Endothelial cell of umbilical vein (primary cell): ENCODE measurements at regions not wholly inside any gene's neighbourhood (a gene's known extent, or its start where the extent isn't known, plus 50 kb on each side); places are given as distances from the start of the nearest gene placed in this dataset.

Source experiments
- BruUV-seq: library from RNA; stranded (reverse); fragments of 400-500 nt; replicated peaks from 2 replicates; lab custom pipeline; 2021; lab: Mats Ljungman, UMichigan
- CTCF ChIA-PET: fragments of 300-600, 350-600 bp; sonication (Branson Sonifier 250); formaldehyde crosslinking; loops from one replicate; lab custom pipeline; 2021; ENCODE audit warnings: antibody characterized with exemption, inconsistent platforms; lab: Charles Lee
- POLR2A ChIA-PET: fragments of 300-600, 350-600 bp; sonication (Branson Sonifier 250); formaldehyde crosslinking; loops from one replicate; lab custom pipeline; 2021; ENCODE audit warnings: antibody characterized with exemption, inconsistent platforms; lab: Charles Lee
- DNase-seq: peaks from one replicate; pipeline ENCODE4 v3.0.0-alpha.2; 2011; ENCODE audit warnings: low read depth, low spot score
- FAIRE-seq: peaks from 2 replicates; lab custom pipeline; 2011; peaks lifted over from hg19 to GRCh38; lab: Jason Lieb, UNC
- H2AFZ ChIP-seq: 2 replicates; pipeline ENCODE4 v1.6.0; 2012; ENCODE audit warnings: low read depth, low read length, control low read depth, inconsistent platforms
- H3K27ac ChIP-seq: 2 replicates; pipeline ENCODE4 v1.5.1; 2011; ENCODE audit warnings: low read depth, mild to moderate bottlenecking, control low read depth, low read length, moderate library complexity; ENCODE audit not compliant: insufficient read depth
- H3K27me3 ChIP-seq, 2 experiments: 2 replicates each; pipeline versions ENCODE4 v1.6.0 to v1.6.1; 2011; ENCODE audit warnings: low read length in 2 of 2, mixed read lengths in 1 of 2; ENCODE audit not compliant: control insufficient read depth in 2 of 2, insufficient read depth in 2 of 2
- H3K36me3 ChIP-seq, 2 experiments: 2 replicates in 1 of 2; 3 replicates in 1 of 2; pipeline ENCODE4 v1.5.1; 2011; ENCODE audit warnings: low read length in 2 of 2, mild to moderate bottlenecking in 1 of 2, moderate library complexity in 1 of 2; ENCODE audit not compliant: control insufficient read depth in 2 of 2, insufficient read depth in 2 of 2; ENCODE audit errors: extremely low read depth in 1 of 2
- H3K4me1 ChIP-seq: 3 replicates; pipeline ENCODE4 v1.5.1; 2011; ENCODE audit warnings: mild to moderate bottlenecking, low read length; ENCODE audit not compliant: control insufficient read depth, insufficient read depth; ENCODE audit errors: extremely low read depth
- H3K4me2 ChIP-seq: 2 replicates; pipeline ENCODE4 v1.6.1; 2011; ENCODE audit warnings: low read length, control low read depth, mixed read lengths; ENCODE audit not compliant: insufficient read depth
- H3K4me3 ChIP-seq, 3 experiments: fragments of 200-600 bp in 1 of 3; sonication (generic), shearing (Covaris generic) in 1 of 3; replicated peaks in 1 of 3; 2 replicates each; pipeline ENCODE4 v1.5.1; 2011 to 2016; ENCODE audit warnings: control low read depth in 3 of 3, low read length in 3 of 3, mild to moderate bottlenecking in 2 of 3, inconsistent platforms in 1 of 3, low read depth in 1 of 3, moderate library complexity in 1 of 3; ENCODE audit not compliant: insufficient read depth in 1 of 3
- H3K79me2 ChIP-seq: 2 replicates; pipeline ENCODE4 v1.6.0; 2012; ENCODE audit warnings: low read length, inconsistent platforms; ENCODE audit not compliant: control insufficient read depth, insufficient read depth
- H3K9ac ChIP-seq: replicated peaks from 2 replicates; pipeline ENCODE3; 2011; ENCODE audit warnings: low read length, control low read depth; ENCODE audit not compliant: insufficient read depth; ENCODE audit errors: extremely low read depth
- H3K9me1 ChIP-seq: replicated peaks from 3 replicates; pipeline ENCODE4 v1.6.0; 2011; ENCODE audit warnings: mild to moderate bottlenecking, low read length; ENCODE audit not compliant: control insufficient read depth, insufficient read depth; ENCODE audit errors: extremely low read depth
- H3K9me3 ChIP-seq: replicated peaks from 2 replicates; pipeline ENCODE4 v1.5.1; 2012; ENCODE audit warnings: low read length, inconsistent platforms; ENCODE audit not compliant: control insufficient read depth, insufficient read depth
- H4K20me1 ChIP-seq: replicated peaks from 2 replicates; pipeline ENCODE3; 2011; ENCODE audit warnings: mild to moderate bottlenecking, low read length; ENCODE audit not compliant: control insufficient read depth, insufficient read depth; ENCODE audit errors: extremely low read depth
- EZH2 ChIP-seq: IDR thresholded peaks from 2 replicates; pipeline ENCODE4 v1.6.1; 2012; ENCODE audit warnings: borderline replicate concordance, low read depth, mild to moderate bottlenecking, moderate library complexity, low read length, inconsistent platforms; ENCODE audit not compliant: severe bottlenecking
- FOS ChIP-seq: IDR thresholded peaks from 2 replicates; pipeline ENCODE4 v1.6.1; 2011; ENCODE audit warnings: mild to moderate bottlenecking, low read length, moderate library complexity, borderline replicate concordance; ENCODE audit not compliant: insufficient read depth
- GATA2 ChIP-seq: IDR thresholded peaks from 2 replicates; pipeline ENCODE4 v1.7.0; 2011; ENCODE audit warnings: low read depth, mild to moderate bottlenecking, moderate library complexity, mixed read lengths, low read length; ENCODE audit not compliant: insufficient read length, insufficient read depth
- JUN ChIP-seq: IDR thresholded peaks from 2 replicates; pipeline ENCODE4 v1.6.1; 2011; ENCODE audit warnings: borderline replicate concordance, low read depth; ENCODE audit not compliant: insufficient read length, insufficient read depth
- MYC ChIP-seq: IDR thresholded peaks from one replicate; pipeline ENCODE4 v1.6.1; 2011; ENCODE audit warnings: mild to moderate bottlenecking, low read depth, low read length
- POLR2A ChIP-seq: IDR thresholded peaks from 2 replicates; pipeline ENCODE4 v1.6.1; 2012; ENCODE audit warnings: low read depth, mild to moderate bottlenecking, control low read depth, low read length
- POLR2AphosphoS5 ChIP-seq: IDR thresholded peaks from 2 replicates; pipeline ENCODE4 v1.6.1; 2012; ENCODE audit warnings: low read depth, mild to moderate bottlenecking, control low read depth, low read length, moderate library complexity; ENCODE audit not compliant: insufficient read depth
- dilution Hi-C: fragments of 300-500 bp; cut with MboI; formaldehyde crosslinking; loops from one replicate; pipeline ENCODE4 v1.15.0; 2019; ENCODE audit warnings: low sequenced_read_pairs; ENCODE audit not compliant: extremely low pct_ligation_motif_present
- intact Hi-C: fragments of 100-400 bp; cut with micrococcal nuclease; formaldehyde crosslinking; loops from one replicate; pipeline ENCODE4 v1.10.0; 2022
- TF ChIP-seq, protein P1 (sequence below): IDR thresholded peaks from 2 replicates; pipeline ENCODE4 v1.6.1; 2011; ENCODE audit not compliant: insufficient read depth, insufficient read length
- TF ChIP-seq, protein P2 (sequence below), 2 donors: IDR thresholded peaks; 1 replicate in 1 of 2; 2 replicates in 1 of 2; pipeline ENCODE4 v1.5.1; 2011; ENCODE audit warnings: low read length in 2 of 2, mild to moderate bottlenecking in 2 of 2, moderate library complexity in 2 of 2, control low read depth in 1 of 2, inconsistent platforms in 1 of 2, low read depth in 1 of 2; ENCODE audit not compliant: insufficient read depth in 1 of 2; ENCODE audit errors: extremely low read depth in 1 of 2

DNA sequence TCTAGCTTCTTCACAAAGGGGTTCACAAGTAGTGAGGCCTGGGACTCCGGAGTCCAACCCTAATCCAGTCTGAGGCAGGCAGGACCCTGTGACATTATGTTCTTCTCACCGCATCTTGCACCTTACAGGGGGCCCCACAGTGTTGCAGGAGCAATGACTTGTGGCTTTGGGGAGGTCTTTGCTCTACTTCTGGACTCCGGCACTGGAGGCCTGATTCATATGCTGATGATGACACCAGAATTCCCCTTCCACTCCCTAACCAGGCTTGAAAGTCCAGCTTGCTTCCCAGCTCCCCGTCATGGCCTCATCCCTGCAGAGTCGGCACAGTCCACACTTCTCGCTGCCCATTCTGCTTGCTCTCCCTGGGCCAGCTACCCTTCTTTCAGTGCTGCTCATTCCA lies 96.3 kb upstream of the SLC44A3 start:
- peaks cover 0 to 8% of the 10 kb centered on the region in 2 experiments for H3K27me3 ChIP-seq
- no peak overlapping the region for H3K9ac ChIP-seq
- TF ChIP-seq FOS (no peak), JUN (no peak), POLR2AphosphoS5 (no peak), POLR2A (no peak), GATA2 (no peak), EZH2 (no peak), MYC (no peak)
- TF ChIP-seq, protein P1, sequence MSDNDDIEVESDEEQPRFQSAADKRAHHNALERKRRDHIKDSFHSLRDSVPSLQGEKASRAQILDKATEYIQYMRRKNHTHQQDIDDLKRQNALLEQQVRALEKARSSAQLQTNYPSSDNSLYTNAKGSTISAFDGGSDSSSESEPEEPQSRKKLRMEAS, result no peak
- TF ChIP-seq, protein P2, sequence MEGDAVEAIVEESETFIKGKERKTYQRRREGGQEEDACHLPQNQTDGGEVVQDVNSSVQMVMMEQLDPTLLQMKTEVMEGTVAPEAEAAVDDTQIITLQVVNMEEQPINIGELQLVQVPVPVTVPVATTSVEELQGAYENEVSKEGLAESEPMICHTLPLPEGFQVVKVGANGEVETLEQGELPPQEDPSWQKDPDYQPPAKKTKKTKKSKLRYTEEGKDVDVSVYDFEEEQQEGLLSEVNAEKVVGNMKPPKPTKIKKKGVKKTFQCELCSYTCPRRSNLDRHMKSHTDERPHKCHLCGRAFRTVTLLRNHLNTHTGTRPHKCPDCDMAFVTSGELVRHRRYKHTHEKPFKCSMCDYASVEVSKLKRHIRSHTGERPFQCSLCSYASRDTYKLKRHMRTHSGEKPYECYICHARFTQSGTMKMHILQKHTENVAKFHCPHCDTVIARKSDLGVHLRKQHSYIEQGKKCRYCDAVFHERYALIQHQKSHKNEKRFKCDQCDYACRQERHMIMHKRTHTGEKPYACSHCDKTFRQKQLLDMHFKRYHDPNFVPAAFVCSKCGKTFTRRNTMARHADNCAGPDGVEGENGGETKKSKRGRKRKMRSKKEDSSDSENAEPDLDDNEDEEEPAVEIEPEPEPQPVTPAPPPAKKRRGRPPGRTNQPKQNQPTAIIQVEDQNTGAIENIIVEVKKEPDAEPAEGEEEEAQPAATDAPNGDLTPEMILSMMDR (IDR thresholded peaks at IDR 0.05; ENCODE audit: extremely low read depth in 1 of 2, insufficient read depth in 1 of 2, low read depth in 1 of 2, low read length in 2 of 2), result no peak
- ChIA-PET CTCF (interaction anchor here (1.3 to 1.4 kb wide), 2 partner anchors 10 to 20 kb away, joined by 3 read pairs; no protein-coding TSS in a partner anchor), POLR2A (no interaction called here)
- no peak overlapping the region for H3K4me2 ChIP-seq
- no peaks in the 10 kb centered on the region for H3K36me3 ChIP-seq
- DNase-seq (no peak), FAIRE-seq (no peak)
- no peaks in the 10 kb centered on the region for H3K9me3 ChIP-seq
- no peak overlapping the region for H2AFZ ChIP-seq
- H3K27ac ChIP-seq, result no peak overlapping the region
- dilution Hi-C loops (no loop called here), intact Hi-C loops (no loop called here)
- H3K4me3 ChIP-seq, result no peak overlapping the region
- H3K4me1 ChIP-seq, result peaks cover 10% of the 10 kb centered on the region
- H3K79me2 ChIP-seq, result no peaks in the 10 kb centered on the region
- BruUV-seq, result no TSS peak
- no peaks in the 10 kb centered on the region for H3K9me1 ChIP-seq
- H4K20me1 ChIP-seq, result no peaks in the 10 kb centered on the region
